Heart left ventricle (tissue), 13 donors: ENCODE measurements at regions not wholly inside any gene's neighbourhood (a gene's known extent, or its start where the extent isn't known, plus 50 kb on each side); places are given as distances from the start of the nearest gene placed in this dataset.

Experiments
- POLR2A ChIP-seq, 2 donors: fragments of 450-650 bp; IDR thresholded peaks; one replicate each; pipeline ENCODE4 v1.6.1; 2017; ENCODE audit warnings: antibody characterized with exemption in 2 of 2, mild to moderate bottlenecking in 2 of 2, moderate library complexity in 2 of 2
- TF ChIP-seq, protein P1 (sequence below), 12 donors: fragments of 200-600 bp; sonication (generic) in 4 of 12; IDR thresholded peaks; one replicate each; pipeline versions ENCODE4 v1.5.0 to v1.8.0; 2018 to 2022; ENCODE audit warnings: antibody characterized with exemption in 12 of 12, mild to moderate bottlenecking in 5 of 12
- donor health status: ischemic (EF 13 %, LVEDD 7.1; RV severe dilation, severe dysfunction).
- donor health status: DM: no; HTN: yes; CAD: no.
- donor health status: DM: no; HTN: no; CAD: no.
- donor health status: ischemic (EF 25% LVEDD 6.9; RV normal size, moderate dysfunction).
- donor health status: ischemic (EF 25% LVEDD 5.7; RV mildly dilated, moderate dysfunction).
- donor health status: ischemic (EF 35%, LVEDD 5.7; RV mildly dilated, moderate dysfunction).
- donor health status: nonischemic (EF 11% LVEDD 7.7; RV severe dilation, severe dysfunction).
- donor health status: DM: yes; HTN: yes; CAD: no.
- donor health status: PGD.
- donor health status: ischemic (EF 29% LVEDD 5.4; RV normal size, mild dysfunction).
- donor health status: nonischemic (EF 23%, LVEDD 6.1; RV moderate dilation, normal function).

DNA sequence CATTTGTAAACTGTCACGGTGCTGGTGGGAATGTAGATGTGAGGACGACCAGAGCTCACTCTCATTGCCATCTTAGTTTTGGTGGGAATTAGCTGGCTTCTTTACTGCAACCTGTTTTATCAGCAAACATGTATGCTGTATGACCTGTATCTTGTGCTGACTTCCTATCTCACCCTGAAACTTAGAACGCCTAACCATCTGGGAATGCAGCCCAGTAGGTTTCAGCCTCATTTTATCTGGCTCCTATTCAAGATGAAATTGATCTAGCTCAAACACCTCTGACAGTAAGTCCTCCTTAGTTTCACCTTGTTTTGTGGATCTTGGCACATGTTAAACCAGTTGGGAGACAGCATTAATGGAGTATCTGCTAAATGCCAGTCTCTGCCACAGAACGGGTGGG is 174.6 kb downstream of the HLX start:
- TF ChIP-seq, protein P1, sequence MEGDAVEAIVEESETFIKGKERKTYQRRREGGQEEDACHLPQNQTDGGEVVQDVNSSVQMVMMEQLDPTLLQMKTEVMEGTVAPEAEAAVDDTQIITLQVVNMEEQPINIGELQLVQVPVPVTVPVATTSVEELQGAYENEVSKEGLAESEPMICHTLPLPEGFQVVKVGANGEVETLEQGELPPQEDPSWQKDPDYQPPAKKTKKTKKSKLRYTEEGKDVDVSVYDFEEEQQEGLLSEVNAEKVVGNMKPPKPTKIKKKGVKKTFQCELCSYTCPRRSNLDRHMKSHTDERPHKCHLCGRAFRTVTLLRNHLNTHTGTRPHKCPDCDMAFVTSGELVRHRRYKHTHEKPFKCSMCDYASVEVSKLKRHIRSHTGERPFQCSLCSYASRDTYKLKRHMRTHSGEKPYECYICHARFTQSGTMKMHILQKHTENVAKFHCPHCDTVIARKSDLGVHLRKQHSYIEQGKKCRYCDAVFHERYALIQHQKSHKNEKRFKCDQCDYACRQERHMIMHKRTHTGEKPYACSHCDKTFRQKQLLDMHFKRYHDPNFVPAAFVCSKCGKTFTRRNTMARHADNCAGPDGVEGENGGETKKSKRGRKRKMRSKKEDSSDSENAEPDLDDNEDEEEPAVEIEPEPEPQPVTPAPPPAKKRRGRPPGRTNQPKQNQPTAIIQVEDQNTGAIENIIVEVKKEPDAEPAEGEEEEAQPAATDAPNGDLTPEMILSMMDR (IDR thresholded peaks at IDR 0.05), result no peak
- TF ChIP-seq POLR2A (IDR thresholded peaks at IDR 0.05), result no peak
